Central memory CD4-positive, alpha-beta T cell (primary cell): ENCODE measurements at regions not wholly inside any gene's neighbourhood (a gene's known extent, or its start where the extent isn't known, plus 50 kb on each side); places are given as distances from the start of the nearest gene placed in this dataset.
"Not testable (repeated sequence)": the region's sequence is repeated elsewhere in the genome, so short reads cannot be mapped to it uniquely, and the experiment has no call there.

ENCODE experiments used
- DNase-seq: peaks from one replicate; pipeline ENCODE4 v3.0.0; 2022

- no peak for DNase-seq
Measured at GRCh38 chr1:243996223-243996622, 54.9 kb upstream of the ZBTB18 start.

GRCh38 chr1:243991650-243992049 is 59.4 kb upstream of the ZBTB18 start:
- DNase-seq = no peak

- no peak for DNase-seq
Measured at GRCh38 chr1:243984788-243985187, 66.3 kb upstream of the ZBTB18 start.

- DNase-seq = no peak
Measured at GRCh38 chr1:243982447-243983018, 68.5 kb upstream of the ZBTB18 start.

GRCh38 chr1:243980471-243980870 is 70.6 kb upstream of the ZBTB18 start:
- no peak for DNase-seq

- DNase-seq = no peak
Measured at GRCh38 chr1:243980071-243980470, 71.0 kb upstream of the ZBTB18 start.

GRCh38 chr1:243979396-243979795 is 71.7 kb upstream of the ZBTB18 start:
- DNase-seq = no peak

- no peak for DNase-seq
Measured at GRCh38 chr1:243977094-243977493, 74.0 kb upstream of the ZBTB18 start.

GRCh38 chr1:243974451-243975292 is 76.4 kb upstream of the ZBTB18 start:
- no peak for DNase-seq

- no peak for DNase-seq
Measured at GRCh38 chr1:243973169-243973568, 77.9 kb upstream of the ZBTB18 start.

- DNase-seq = no peak
Measured at GRCh38 chr1:243970077-243970476, 81.0 kb upstream of the ZBTB18 start.

- DNase-seq = no peak
Measured at GRCh38 chr1:243968413-243968812, 82.7 kb upstream of the ZBTB18 start.

GRCh38 chr1:243964915-243965314 is 86.2 kb upstream of the ZBTB18 start:
- DNase-seq = no peak

- no peak for DNase-seq
Measured at GRCh38 chr1:243963571-243963970, 87.5 kb upstream of the ZBTB18 start.

GRCh38 chr1:243962541-243962940 is 88.5 kb upstream of the ZBTB18 start:
- no peak for DNase-seq

GRCh38 chr1:243959998-243960397 is 91.1 kb upstream of the ZBTB18 start:
- no peak for DNase-seq

GRCh38 chr1:243957141-243957540 is 93.9 kb upstream of the ZBTB18 start:
- no peak for DNase-seq

GRCh38 chr1:243956450-243956849 is 94.6 kb upstream of the ZBTB18 start:
- DNase-seq = no peak

- DNase-seq = not testable (repeated sequence)
Measured at GRCh38 chr1:243951207-243951606, 99.9 kb upstream of the ZBTB18 start.

GRCh38 chr1:243950166-243950565 is 100.1 kb upstream of the AKT3 start:
- no peak for DNase-seq

- DNase-seq = peak; percentile 15
Measured at GRCh38 chr1:243946946-243947345, 96.9 kb upstream of the AKT3 start.

- no peak for DNase-seq
Measured at GRCh38 chr1:243946253-243946652, 96.2 kb upstream of the AKT3 start.

GRCh38 chr1:243945727-243946126 is 95.7 kb upstream of the AKT3 start:
- no peak for DNase-seq

GRCh38 chr1:243944429-243945160 is 94.6 kb upstream of the AKT3 start:
- DNase-seq = no peak
